NB4 (cell line): ENCODE measurements at regions not wholly inside any gene's neighbourhood (a gene's known extent, or its start where the extent isn't known, plus 50 kb on each side); places are given as distances from the start of the nearest gene placed in this dataset.
"Not testable (repeated sequence)": the region's sequence is repeated elsewhere in the genome, so short reads cannot be mapped to it uniquely, and the experiment has no call there.

Experiments
- CTCF ChIP-seq: IDR thresholded peaks from one replicate; pipeline ENCODE4 v1.5.1; 2012; ENCODE audit warnings: low read depth, low read length
- POLR2A ChIP-seq: IDR thresholded peaks from 2 replicates; pipeline ENCODE4 v1.6.1; 2011; ENCODE audit warnings: mild to moderate bottlenecking; ENCODE audit not compliant: insufficient read length; ENCODE audit errors: extremely low read depth

GRCh38 chr14:88986908-88987307, 162.5 kb downstream of the TTC8 start:
- not testable (repeated sequence) for TF ChIP-seq POLR2A, CTCF
